Spinal cord (tissue), 9 donors: ENCODE measurements at regions not wholly inside any gene's neighbourhood (a gene's known extent, or its start where the extent isn't known, plus 50 kb on each side); places are given as distances from the start of the nearest gene placed in this dataset.

ENCODE experiments used
- DNase-seq, 6 donors: peaks; one replicate each; pipeline versions ENCODE4 v3.0.0 to v3.0.0-alpha.2; 2013 to 2015; ENCODE audit warnings: low spot score in 6 of 6, low read depth in 4 of 6
- H3K27ac ChIP-seq: one replicate; pipeline ENCODE4 v1.5.1; 2013; ENCODE audit warnings: low read depth, low read length, control low read depth
- H3K27me3 ChIP-seq: one replicate; pipeline ENCODE4 v1.6.1; 2013; ENCODE audit warnings: low read length; ENCODE audit not compliant: control insufficient read depth, insufficient read depth
- H3K36me3 ChIP-seq: one replicate; pipeline ENCODE4 v1.6.1; 2013; ENCODE audit warnings: low read length; ENCODE audit not compliant: control insufficient read depth, insufficient read depth
- H3K4me1 ChIP-seq: one replicate; pipeline ENCODE4 v1.6.1; 2013; ENCODE audit warnings: low read length; ENCODE audit not compliant: control insufficient read depth, insufficient read depth
- H3K4me3 ChIP-seq: one replicate; pipeline ENCODE4 v1.5.1; 2013; ENCODE audit warnings: low read depth, low read length, control low read depth
- H3K9me3 ChIP-seq: one replicate; pipeline ENCODE4 v1.6.1; 2013; ENCODE audit warnings: low read length; ENCODE audit not compliant: control insufficient read depth, insufficient read depth
- WGBS: methylation state at CpG from one replicate; pipeline ENCODE4 v1.1.5; 2013; ENCODE audit warnings: missing lambda C conversion rate; ENCODE audit not compliant: insufficient coverage; 5-methylcytosine and 5-hydroxymethylcytosine counted together
- donor health status: healthy.

GRCh38 chr4:137378393-137378792 lies 153.9 kb downstream of the PCDH18 start:
- no peak overlapping the region for H3K4me3 ChIP-seq
- no peak overlapping the region for H3K27ac ChIP-seq
- H3K27me3 ChIP-seq = no peaks in the 10 kb centered on the region
- no peak for DNase-seq
- no peaks in the 10 kb centered on the region for H3K4me1 ChIP-seq
- no peaks in the 10 kb centered on the region for H3K36me3 ChIP-seq
- no CpG with 5 or more reads among the region's 3 CpGs for WGBS
- no peaks in the 10 kb centered on the region for H3K9me3 ChIP-seq

GRCh38 chr4:137376312-137376711 lies 156.0 kb downstream of the PCDH18 start:
- no peak for DNase-seq
- Histone ChIP-seq H3K4me1 (no peaks in the 10 kb centered on the region), H3K27me3 (no peaks in the 10 kb centered on the region), H3K9me3 (no peaks in the 10 kb centered on the region), H3K27ac (no peak overlapping the region), H3K36me3 (no peaks in the 10 kb centered on the region), H3K4me3 (no peak overlapping the region)
- no CpG with 5 or more reads among the region's 2 CpGs for WGBS

GRCh38 chr4:137375111-137375850 lies 157.0 kb downstream of the PCDH18 start:
- H3K27me3 ChIP-seq = no peaks in the 10 kb centered on the region
- no peaks in the 10 kb centered on the region for H3K9me3 ChIP-seq
- H3K36me3 ChIP-seq = no peaks in the 10 kb centered on the region
- 94% methylated on average over 2 of the region's 2 CpGs for WGBS
- H3K4me1 ChIP-seq = no peaks in the 10 kb centered on the region
- no peak overlapping the region for H3K4me3 ChIP-seq
- no peak overlapping the region for H3K27ac ChIP-seq
- DNase-seq = peak in 1 of 6 donors; percentile 29

- Histone ChIP-seq H3K36me3 (no peaks in the 10 kb centered on the region), H3K27me3 (no peaks in the 10 kb centered on the region), H3K4me1 (no peaks in the 10 kb centered on the region), H3K9me3 (no peaks in the 10 kb centered on the region), H3K4me3 (no peak overlapping the region), H3K27ac (no peak overlapping the region)
- WGBS = no CpG with 5 or more reads among the region's 2 CpGs
- DNase-seq = peak in 1 of 6 donors; percentile 27
These were observed 161.6 kb downstream of the PCDH18 start for GRCh38 chr4:137370679-137371078.

GRCh38 chr4:137370206-137370633 lies 162.1 kb downstream of the PCDH18 start:
- no CpG with 5 or more reads among the region's 3 CpGs for WGBS
- Histone ChIP-seq H3K9me3 (no peaks in the 10 kb centered on the region), H3K27ac (no peak overlapping the region), H3K4me3 (no peak overlapping the region), H3K27me3 (no peaks in the 10 kb centered on the region), H3K4me1 (no peaks in the 10 kb centered on the region), H3K36me3 (no peaks in the 10 kb centered on the region)
- no peak for DNase-seq

- Histone ChIP-seq H3K36me3 (no peaks in the 10 kb centered on the region), H3K9me3 (no peaks in the 10 kb centered on the region), H3K27me3 (no peaks in the 10 kb centered on the region), H3K4me1 (no peaks in the 10 kb centered on the region), H3K27ac (no peak overlapping the region), H3K4me3 (no peak overlapping the region)
- no CpG with 5 or more reads among the region's 2 CpGs for WGBS
- DNase-seq = no peak
These were observed 164.7 kb downstream of the PCDH18 start for GRCh38 chr4:137367620-137368019.

GRCh38 chr4:137363496-137363895 lies 168.8 kb downstream of the PCDH18 start:
- no peaks in the 10 kb centered on the region for H3K9me3 ChIP-seq
- H3K27ac ChIP-seq = no peak overlapping the region
- H3K27me3 ChIP-seq = no peaks in the 10 kb centered on the region
- no peaks in the 10 kb centered on the region for H3K4me1 ChIP-seq
- H3K36me3 ChIP-seq = no peaks in the 10 kb centered on the region
- no peak overlapping the region for H3K4me3 ChIP-seq
- WGBS = no CpG with 5 or more reads among the region's 4 CpGs
- no peak for DNase-seq

GRCh38 chr4:137361756-137362470 lies 170.4 kb downstream of the PCDH18 start:
- no peaks in the 10 kb centered on the region for H3K27me3 ChIP-seq
- H3K27ac ChIP-seq = no peak overlapping the region
- no peaks in the 10 kb centered on the region for H3K4me1 ChIP-seq
- WGBS = 83% methylated on average over 1 of the region's 3 CpGs
- DNase-seq = no peak
- H3K36me3 ChIP-seq = no peaks in the 10 kb centered on the region
- no peak overlapping the region for H3K4me3 ChIP-seq
- no peaks in the 10 kb centered on the region for H3K9me3 ChIP-seq

- Histone ChIP-seq H3K27me3 (no peaks in the 10 kb centered on the region), H3K27ac (no peak overlapping the region)
- no CpG with 5 or more reads among the region's 1 CpG for WGBS
These were observed 171.5 kb downstream of the PCDH18 start for GRCh38 chr4:137360761-137361160.

More at GRCh38 chr4:137360761-137361160, 171.5 kb downstream of the PCDH18 start:
- H3K4me1 ChIP-seq = no peaks in the 10 kb centered on the region
- H3K9me3 ChIP-seq = no peaks in the 10 kb centered on the region
- no peak overlapping the region for H3K4me3 ChIP-seq
- H3K36me3 ChIP-seq = no peaks in the 10 kb centered on the region
- no peak for DNase-seq
